GM21423 (cell line): ENCODE measurements at regions not wholly inside any gene's neighbourhood (a gene's known extent, or its start where the extent isn't known, plus 50 kb on each side); places are given as distances from the start of the nearest gene placed in this dataset.

Experiments
- ATAC-seq: cut with Tn5 transposase; IDR thresholded peaks from one replicate; pipeline ENCODE4 v1.9.1; 2021; ENCODE audit warnings: mild to moderate bottlenecking, moderate library complexity; ENCODE audit not compliant: unreplicated experiment

GRCh38 chr6:104326173-104327001 lies 533.3 kb downstream of the HACE1 start:
- peak; percentile 63 for ATAC-seq

GRCh38 chr6:104325341-104326172 lies 534.2 kb downstream of the HACE1 start:
- no peak for ATAC-seq

- ATAC-seq, result no peak
Measured at GRCh38 chr6:104324301-104324700, 535.4 kb downstream of the HACE1 start.

GRCh38 chr6:104322841-104323240 lies 536.9 kb downstream of the HACE1 start:
- ATAC-seq, result no peak

- ATAC-seq, result no peak
Measured at GRCh38 chr6:104321301-104321700, 538.4 kb downstream of the HACE1 start.

- ATAC-seq, result no peak
Measured at GRCh38 chr6:104320896-104321295, 538.8 kb downstream of the HACE1 start.

GRCh38 chr6:104312851-104313250 lies 546.9 kb downstream of the HACE1 start:
- no peak for ATAC-seq

- ATAC-seq, result no peak
Measured at GRCh38 chr6:104306211-104306610, 553.5 kb downstream of the HACE1 start.

- no peak for ATAC-seq
Measured at GRCh38 chr6:104305206-104305605, 554.5 kb downstream of the HACE1 start.

- ATAC-seq, result no peak
Measured at GRCh38 chr6:104301951-104302350, 557.8 kb downstream of the HACE1 start.

GRCh38 chr6:104286641-104287040 lies 573.1 kb downstream of the HACE1 start:
- no peak for ATAC-seq

GRCh38 chr6:104284872-104285271 lies 574.8 kb downstream of the HACE1 start:
- no peak for ATAC-seq

GRCh38 chr6:104282581-104282980 lies 577.1 kb downstream of the HACE1 start:
- ATAC-seq, result no peak

- no peak for ATAC-seq
Measured at GRCh38 chr6:104281370-104281769, 578.3 kb downstream of the HACE1 start.

- ATAC-seq, result no peak
Measured at GRCh38 chr6:104268389-104268788, 591.3 kb downstream of the HACE1 start.

GRCh38 chr6:104266922-104267321 lies 592.8 kb downstream of the HACE1 start:
- no peak for ATAC-seq

GRCh38 chr6:104256646-104257045 lies 603.1 kb downstream of the HACE1 start:
- ATAC-seq, result no peak

GRCh38 chr6:104253236-104253635 lies 606.5 kb downstream of the HACE1 start:
- ATAC-seq, result no peak

- no peak for ATAC-seq
Measured at GRCh38 chr6:104252276-104252675, 607.4 kb downstream of the HACE1 start.

- no peak for ATAC-seq
Measured at GRCh38 chr6:104251651-104252050, 608.1 kb downstream of the HACE1 start.

- no peak for ATAC-seq
Measured at GRCh38 chr6:104240865-104241264, 618.9 kb downstream of the HACE1 start.

GRCh38 chr6:104239971-104240370 lies 619.7 kb downstream of the HACE1 start:
- no peak for ATAC-seq
